ENCODE measurements at regions not wholly inside any gene's neighbourhood (a gene's known extent, or its start where the extent isn't known, plus 50 kb on each side); places are given as distances from the start of the nearest gene placed in this dataset.
"Not testable (repeated sequence)": the region's sequence is repeated elsewhere in the genome, so short reads cannot be mapped to it uniquely, and the experiment has no call there.

DNA sequence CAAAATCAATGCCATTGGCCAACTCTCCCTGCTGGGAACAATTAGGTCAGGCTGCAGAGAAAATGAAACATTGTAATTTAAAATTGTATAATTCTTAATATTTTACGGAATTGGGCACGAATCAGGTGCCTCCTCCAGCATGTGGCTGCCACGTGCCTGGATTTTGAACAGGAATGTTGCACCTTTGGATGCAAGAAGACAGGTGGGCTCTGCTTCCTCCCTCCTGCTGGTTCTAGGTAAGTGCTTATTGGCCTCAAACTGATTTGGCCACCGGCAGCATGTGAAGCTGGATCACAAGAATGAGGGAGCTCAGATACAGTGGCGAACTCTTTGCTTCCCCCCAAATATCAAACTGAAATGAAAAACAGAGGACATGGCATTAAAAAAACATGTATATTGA lies 1559.9 kb upstream of the FLRT2 start:
- DNase-seq: no peak

DNA sequence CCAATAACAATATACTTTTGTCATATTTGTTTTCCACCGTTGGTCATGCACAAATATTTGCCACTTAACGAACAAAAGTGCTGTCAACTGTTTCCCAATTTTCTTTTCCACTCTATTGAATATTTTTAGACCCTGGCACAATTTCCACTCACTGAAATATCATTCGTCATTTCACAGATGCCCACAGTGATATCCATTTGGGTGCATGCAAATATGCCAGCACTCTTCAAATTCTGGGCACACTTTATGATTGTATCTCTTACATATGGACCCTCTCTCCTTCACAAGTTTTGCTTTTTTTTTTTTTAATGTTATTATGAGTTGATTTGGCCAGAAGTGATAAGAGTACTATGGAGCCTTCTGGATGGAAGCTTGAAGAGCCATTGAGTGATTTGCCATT lies 1557.3 kb upstream of the FLRT2 start:
- DNase-seq: no peak

DNA sequence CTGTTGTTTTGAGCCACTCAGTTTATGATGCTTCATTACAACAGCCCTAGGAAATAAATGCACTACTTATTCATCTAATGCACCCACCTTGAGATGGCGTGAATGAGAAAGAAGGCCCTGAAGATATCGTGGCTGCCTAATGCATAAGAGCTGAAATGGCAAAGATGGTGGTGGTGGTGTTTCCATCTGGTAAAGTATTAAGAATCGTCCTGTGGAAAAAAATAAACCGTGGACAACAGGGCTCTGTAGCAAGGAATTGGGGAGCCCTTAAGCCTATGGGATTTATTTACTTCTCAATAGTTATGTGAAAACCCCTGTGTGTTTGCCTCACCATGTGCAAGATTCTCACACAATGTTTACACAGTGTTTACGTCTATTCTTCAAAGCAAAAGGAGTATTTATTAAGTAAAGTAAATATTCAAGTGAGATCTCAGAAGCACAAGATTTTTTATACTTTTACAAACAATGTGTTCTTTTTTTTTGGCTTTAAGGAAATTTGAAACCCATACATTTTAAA lies 1555.2 kb upstream of the FLRT2 start:
- no peak for DNase-seq

GRCh38 chr14:83975435-83975834 lies 1554.5 kb upstream of the FLRT2 start:
- no peak for DNase-seq

DNA sequence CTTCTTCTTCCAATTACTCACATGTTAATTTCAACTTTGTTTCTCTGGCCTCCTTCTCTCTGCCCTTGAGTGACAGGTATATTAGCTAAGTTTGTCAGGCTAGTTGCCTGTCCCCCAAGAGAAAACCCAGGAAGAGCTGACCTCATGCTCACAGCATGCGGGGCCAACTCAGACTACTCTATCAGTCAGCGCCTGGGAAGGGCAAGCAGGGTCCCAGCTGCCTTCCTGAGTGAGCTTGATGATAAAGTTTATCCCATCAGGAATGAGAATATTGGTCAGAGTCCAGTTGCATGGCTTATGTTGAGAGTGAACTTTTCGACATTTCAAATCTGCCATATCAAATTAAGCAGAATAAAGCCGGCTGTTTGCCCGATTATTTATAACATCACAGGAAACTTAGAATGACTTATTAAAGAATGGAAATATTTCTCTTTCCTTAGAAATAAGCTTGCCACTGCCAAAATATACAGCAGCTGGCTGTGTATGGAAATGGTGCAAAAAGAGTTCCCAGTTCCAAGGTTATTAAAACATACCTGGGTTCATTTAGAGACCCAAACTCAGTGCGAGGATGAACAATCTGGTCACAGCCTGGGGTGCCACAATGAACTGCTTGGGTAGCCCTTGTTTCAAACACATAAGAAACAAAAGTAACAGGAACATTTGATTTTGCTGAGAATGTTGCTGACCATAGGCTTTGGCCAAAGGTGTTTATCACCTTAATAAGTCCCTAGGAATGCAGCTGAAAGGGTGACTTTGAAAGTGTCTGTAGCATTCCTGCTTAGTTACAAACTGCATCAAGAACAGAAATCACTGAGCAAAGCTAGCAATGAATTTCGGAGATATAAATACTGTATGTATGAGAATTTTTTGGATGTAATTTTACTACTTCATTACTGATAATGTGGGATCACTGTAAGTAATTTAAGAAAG lies 1553.8 kb upstream of the FLRT2 start:
- no peak for DNase-seq

- no peak for DNase-seq
These were observed 1552.4 kb upstream of the FLRT2 start for GRCh38 chr14:83977583-83977982.

- DNase-seq: not testable (repeated sequence)
These were observed 1548.2 kb upstream of the FLRT2 start for GRCh38 chr14:83981676-83982258.

- DNase-seq: no peak
These were observed 1541.7 kb upstream of the FLRT2 start for GRCh38 chr14:83988275-83988674.

- DNase-seq: no peak
These were observed 1538.3 kb upstream of the FLRT2 start for GRCh38 chr14:83991666-83992065.

DNA sequence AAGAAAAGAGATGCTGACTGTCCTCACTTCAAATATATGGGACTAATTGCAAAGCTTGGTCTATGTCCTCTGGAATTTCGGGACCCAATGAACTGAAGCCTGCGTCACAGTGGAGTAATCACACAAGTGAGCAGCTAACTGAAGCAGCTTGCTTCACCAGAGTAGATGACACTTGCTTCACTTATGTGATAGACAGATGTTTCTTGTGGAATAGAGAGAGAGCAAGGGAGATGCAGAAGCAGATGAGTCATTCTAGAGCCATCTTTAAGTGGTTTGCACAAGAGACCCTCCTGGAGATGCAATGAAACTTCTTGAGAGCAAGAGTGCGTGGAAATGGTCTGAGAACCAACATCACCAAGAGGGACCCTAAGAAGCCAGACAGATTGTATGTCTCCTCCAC lies 1537.1 kb upstream of the FLRT2 start:
- no peak for DNase-seq

DNA sequence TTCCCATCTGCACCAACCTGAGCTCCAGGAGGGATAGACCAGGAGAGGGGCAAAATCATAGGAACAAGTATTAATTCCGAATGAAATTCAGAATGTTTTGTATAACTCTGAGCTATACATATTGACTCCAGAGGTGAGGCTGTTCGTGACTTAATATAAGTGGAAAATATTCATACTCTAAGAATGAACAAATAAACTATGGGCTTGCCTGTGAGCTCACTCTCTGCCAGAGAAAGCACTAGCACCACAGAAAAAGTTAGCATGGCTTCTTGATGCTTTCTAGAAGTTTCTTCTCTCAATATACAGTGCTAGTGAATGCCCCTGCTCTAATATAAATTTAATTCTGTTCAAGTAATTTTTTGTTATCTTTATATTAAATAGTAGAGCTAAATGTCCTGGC lies 1536.4 kb upstream of the FLRT2 start:
- DNase-seq: no peak

DNA sequence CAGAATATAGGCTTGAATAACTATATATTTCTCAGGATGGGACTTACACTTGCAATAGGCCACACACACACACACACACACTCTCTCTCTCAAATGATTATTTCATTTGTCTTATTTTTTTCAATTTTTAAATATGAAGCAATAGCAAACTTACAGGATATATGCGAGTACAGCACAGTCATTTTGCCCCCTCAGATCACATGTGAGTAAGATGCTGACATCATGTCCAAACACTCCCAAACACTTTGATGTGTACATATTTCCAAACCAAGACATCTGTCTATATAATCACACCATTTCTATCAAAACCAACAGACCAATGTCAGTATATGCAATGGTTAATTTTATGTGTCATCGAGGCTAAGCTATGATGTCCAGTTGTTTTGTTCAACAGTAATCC lies 1535.9 kb upstream of the FLRT2 start:
- no peak for DNase-seq

DNA sequence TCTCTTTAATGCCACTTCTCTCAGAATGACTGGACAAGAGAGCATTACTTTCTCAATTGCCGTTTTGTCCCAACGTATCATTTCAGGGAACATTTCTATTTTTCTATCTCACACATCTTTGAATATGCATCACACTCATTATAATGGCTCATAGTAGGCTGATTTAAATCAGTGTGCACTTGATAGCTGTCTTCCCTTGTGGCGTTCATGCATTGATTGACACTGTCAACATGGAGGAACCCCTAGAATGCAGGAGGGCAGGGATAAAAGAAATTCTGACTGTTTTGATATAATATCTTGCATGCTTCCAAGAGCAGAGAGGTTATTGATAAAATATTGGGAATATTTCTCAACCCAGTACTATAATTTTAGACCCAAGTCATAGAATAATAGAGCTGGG lies 1528.9 kb upstream of the FLRT2 start:
- no peak for DNase-seq

DNA sequence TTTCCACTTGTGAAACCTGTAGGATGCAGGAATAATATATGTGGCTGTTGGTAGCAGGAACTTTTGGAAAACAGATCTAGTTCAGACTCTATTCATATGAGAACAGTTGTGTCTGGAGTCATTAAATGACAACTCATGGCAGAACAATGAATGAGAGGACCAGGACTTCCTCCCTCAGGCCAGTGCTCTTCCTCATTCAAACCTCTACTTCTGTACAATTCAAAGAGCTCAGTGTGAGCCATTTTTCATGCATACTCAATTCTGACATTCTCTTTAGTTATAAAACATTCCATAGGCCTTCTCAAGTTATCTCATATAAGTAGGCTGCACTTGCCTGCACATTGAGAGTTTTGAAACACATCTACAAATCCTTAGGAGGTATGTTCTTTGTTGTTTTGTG lies 1526.6 kb upstream of the FLRT2 start:
- DNase-seq: no peak

DNA sequence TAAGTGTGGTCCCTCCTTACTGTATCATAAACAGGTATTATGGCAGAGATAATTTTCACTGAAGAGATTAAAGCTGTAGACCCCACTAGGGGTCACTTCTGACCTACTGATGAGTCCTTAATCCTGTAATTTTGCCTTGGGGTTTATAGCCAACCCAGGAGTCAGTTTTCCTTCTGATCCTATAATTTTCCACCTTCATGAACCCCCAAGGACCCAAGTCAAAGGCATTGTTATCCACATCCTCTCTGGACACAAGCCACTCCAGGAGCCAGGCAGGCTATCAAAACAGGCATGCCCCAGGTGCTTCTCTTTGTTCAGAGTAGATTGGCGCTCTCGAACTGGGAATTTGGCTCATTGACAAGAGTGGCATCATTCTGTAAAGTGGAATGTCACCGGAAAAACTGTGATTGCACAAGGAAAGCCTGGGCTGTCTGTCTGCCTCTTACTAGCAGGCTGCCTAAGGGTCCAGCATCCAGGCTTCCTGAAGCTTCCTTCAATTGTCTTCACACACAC lies 1523.2 kb upstream of the FLRT2 start:
- no peak for DNase-seq

DNA sequence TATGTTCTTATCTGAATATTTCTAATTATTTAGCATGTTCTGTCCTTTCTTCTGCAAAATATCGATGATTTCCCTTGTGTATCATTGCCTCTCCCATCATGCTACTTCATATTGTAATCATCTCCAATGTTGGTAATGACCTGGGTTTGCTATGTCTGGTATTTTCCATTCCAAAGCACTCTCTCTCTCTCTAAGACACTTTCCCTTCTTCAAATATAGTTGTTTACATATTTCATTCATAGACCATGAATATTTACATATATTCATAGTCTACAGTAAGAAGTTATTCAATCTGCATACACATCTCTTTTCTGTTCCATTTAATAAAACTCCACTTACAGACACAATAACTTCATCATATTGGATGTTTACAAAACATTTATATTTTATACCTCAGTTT lies 1516.5 kb upstream of the FLRT2 start:
- no peak for DNase-seq

GRCh38 chr14:84017495-84017894 lies 1512.4 kb upstream of the FLRT2 start:
- DNase-seq: no peak

GRCh38 chr14:84021433-84021832 lies 1508.5 kb upstream of the FLRT2 start:
- no peak for DNase-seq

- DNase-seq: no peak
These were observed 1505.6 kb upstream of the FLRT2 start for GRCh38 chr14:84024231-84024820.

- no peak for DNase-seq
These were observed 1504.6 kb upstream of the FLRT2 start for GRCh38 chr14:84025106-84026012.

DNA sequence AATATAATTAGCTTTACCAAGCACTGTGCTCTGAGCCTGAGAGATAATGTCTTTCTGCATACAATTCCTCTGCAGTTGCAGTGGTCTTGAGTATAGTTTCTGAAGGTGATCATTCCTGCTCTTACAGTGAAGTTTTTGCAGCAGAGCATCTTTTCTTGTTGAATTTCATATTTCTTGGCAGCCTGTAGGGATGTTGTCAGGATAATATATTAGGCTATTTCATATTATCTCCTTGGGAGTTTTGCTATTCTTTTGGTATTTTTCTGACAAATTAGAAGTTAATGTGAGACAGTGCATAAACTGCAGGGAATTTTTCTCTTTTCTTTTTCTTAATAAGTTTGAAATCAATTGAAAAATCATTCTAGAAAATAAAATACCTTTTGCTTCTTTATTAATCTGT lies 1502.6 kb upstream of the FLRT2 start:
- no peak for DNase-seq

GRCh38 chr14:84028080-84028604 lies 1501.8 kb upstream of the FLRT2 start:
- no peak for DNase-seq
